Hematopoietic multipotent progenitor cell treated with erythropoietin and hydrocortisone succinate and interleukin-3 and kit ligand, for 6 days (in vitro differentiated cells): ENCODE measurements at regions not wholly inside any gene's neighbourhood (a gene's known extent, or its start where the extent isn't known, plus 50 kb on each side); places are given as distances from the start of the nearest gene placed in this dataset.

Source experiments
- DNase-seq: peaks from one replicate; pipeline ENCODE4 v3.0.0-alpha.2; 2015

- no peak for DNase-seq
Measured at GRCh38 chr6:168210239-168211105, 109.1 kb downstream of the DACT2 start.

- no peak for DNase-seq
Measured at GRCh38 chr6:168209420-168209819, 110.2 kb downstream of the DACT2 start.

- DNase-seq, result no peak
Measured at GRCh38 chr6:168208854-168209253, 110.7 kb downstream of the DACT2 start.

GRCh38 chr6:168208402-168208801, 111.2 kb downstream of the DACT2 start:
- DNase-seq, result no peak

- DNase-seq, result no peak
Measured at GRCh38 chr6:168207421-168208175, 112.0 kb downstream of the DACT2 start.

- no peak for DNase-seq
Measured at GRCh38 chr6:168206661-168207274, 112.8 kb downstream of the DACT2 start.

GRCh38 chr6:168206186-168206585, 113.4 kb downstream of the DACT2 start:
- no peak for DNase-seq

GRCh38 chr6:168201799-168202198, 117.8 kb downstream of the DACT2 start:
- no peak for DNase-seq

- DNase-seq, result peak; percentile 12
Measured at GRCh38 chr6:168201383-168201782, 118.2 kb downstream of the DACT2 start.

- DNase-seq, result no peak
Measured at GRCh38 chr6:168200571-168201134, 118.9 kb downstream of the DACT2 start.

GRCh38 chr6:168198302-168199180, 119.5 kb upstream of the FRMD1 start:
- DNase-seq, result no peak

GRCh38 chr6:168197636-168198301, 118.8 kb upstream of the FRMD1 start:
- DNase-seq, result no peak

- no peak for DNase-seq
Measured at GRCh38 chr6:168196881-168197635, 118.0 kb upstream of the FRMD1 start.

- no peak for DNase-seq
Measured at GRCh38 chr6:168196385-168196860, 117.4 kb upstream of the FRMD1 start.

GRCh38 chr6:168195712-168196111, 116.7 kb upstream of the FRMD1 start:
- DNase-seq, result no peak

GRCh38 chr6:168194732-168195567, 115.9 kb upstream of the FRMD1 start:
- DNase-seq, result no peak

GRCh38 chr6:168193816-168194721, 115.1 kb upstream of the FRMD1 start:
- DNase-seq, result peak; percentile 29
